Neural cell (in vitro differentiated cells): ENCODE measurements at regions not wholly inside any gene's neighbourhood (a gene's known extent, or its start where the extent isn't known, plus 50 kb on each side); places are given as distances from the start of the nearest gene placed in this dataset.

Experiments
- H2AFZ ChIP-seq: fragments of 200-600, 300-800 bp; sonication (generic), shearing (Covaris generic); 2 replicates; pipeline ENCODE4 v1.6.0; 2014; ENCODE audit warnings: low read depth, mild to moderate bottlenecking, antibody characterized with exemption, low read length, moderate library complexity
- H3F3A ChIP-seq: fragments of 200-600 bp; shearing (Covaris generic); 2 replicates; pipeline ENCODE4 v1.6.1; 2016; ENCODE audit warnings: mild to moderate bottlenecking, moderate library complexity, mixed read lengths, antibody characterized with exemption, low read length; ENCODE audit not compliant: insufficient read depth, poor library complexity, severe bottlenecking
- H3K27ac ChIP-seq: fragments of 200-600, 300-800 bp; sonication (generic), shearing (Covaris generic); 2 replicates; pipeline ENCODE4 v1.5.1; 2014; ENCODE audit warnings: mild to moderate bottlenecking, low read length, moderate library complexity
- H3K27me3 ChIP-seq: fragments of 300-800, 200-600 bp; sonication (generic), shearing (Covaris generic); 2 replicates; pipeline ENCODE4 v1.6.0; 2014; ENCODE audit warnings: mild to moderate bottlenecking, low read depth, low read length, moderate library complexity; ENCODE audit not compliant: insufficient read depth
- H3K36me3 ChIP-seq: fragments of 300-800, 200-600 bp; sonication (generic), shearing (Covaris generic); 2 replicates; pipeline ENCODE4 v1.5.1; 2014; ENCODE audit warnings: mild to moderate bottlenecking, antibody characterized with exemption, low read length, moderate library complexity; ENCODE audit not compliant: insufficient read depth
- H3K4me2 ChIP-seq: fragments of 300-800, 200-600 bp; sonication (generic), shearing (Covaris generic); 2 replicates; pipeline ENCODE4 v1.6.0; 2014; ENCODE audit warnings: mild to moderate bottlenecking, low read length
- H3K4me3 ChIP-seq: fragments of 300-800, 200-600 bp; sonication (generic), shearing (Covaris generic); 2 replicates; pipeline ENCODE4 v1.5.1; 2014; ENCODE audit warnings: mild to moderate bottlenecking, low read length, moderate library complexity
- H3K79me2 ChIP-seq: fragments of 200-600 bp; shearing (Covaris generic); replicated peaks from 2 replicates; pipeline ENCODE4 v1.6.0; 2014; ENCODE audit warnings: mild to moderate bottlenecking, low read length, moderate library complexity; ENCODE audit not compliant: insufficient read depth
- H3K9ac ChIP-seq: fragments of 300-800, 200-600 bp; sonication (generic), shearing (Covaris generic); 2 replicates; pipeline ENCODE4 v1.6.1; 2016; ENCODE audit warnings: mild to moderate bottlenecking, low read length, mixed read lengths
- H3K9me2 ChIP-seq: fragments of 200-600 bp; shearing (Covaris generic); 2 replicates; pipeline ENCODE4 v1.6.1; 2016; ENCODE audit warnings: mild to moderate bottlenecking, low read length, mixed read lengths; ENCODE audit not compliant: insufficient read depth
- H3K9me3 ChIP-seq: fragments of 200-600, 300-800 bp; sonication (generic), shearing (Covaris generic); 2 replicates; pipeline ENCODE4 v1.6.1; 2016; ENCODE audit warnings: mild to moderate bottlenecking, mixed run types, low read length, moderate library complexity, mixed read lengths
- H4K20me1 ChIP-seq: fragments of 200-600 bp; shearing (Covaris generic); 2 replicates; pipeline ENCODE4 v1.6.1; 2016; ENCODE audit warnings: mild to moderate bottlenecking, mixed run types; ENCODE audit not compliant: insufficient read depth
- CTCF ChIP-seq: fragments of 450-650 bp; IDR thresholded peaks from 2 replicates; pipeline ENCODE4 v1.5.1; 2014; ENCODE audit warnings: antibody characterized with exemption, mild to moderate bottlenecking, moderate library complexity; ENCODE audit not compliant: poor library complexity, severe bottlenecking
- EP300 ChIP-seq: fragments of 450-650 bp; conservative IDR thresholded peaks from 2 replicates; pipeline ENCODE4 v1.6.1; 2014; ENCODE audit warnings: antibody characterized with exemption, mild to moderate bottlenecking, moderate library complexity; ENCODE audit not compliant: poor library complexity, severe bottlenecking
- EZH2 ChIP-seq: fragments of 200-600, 300-800 bp; shearing (Covaris generic), sonication (generic); IDR thresholded peaks from 2 replicates; pipeline ENCODE4 v1.6.1; 2014; ENCODE audit warnings: antibody characterized with exemption, low read length, borderline replicate concordance, mild to moderate bottlenecking; ENCODE audit not compliant: insufficient read depth, poor library complexity, severe bottlenecking
- MXI1 ChIP-seq: fragments of 450-650 bp; conservative IDR thresholded peaks from 2 replicates; pipeline ENCODE4 v1.6.1; 2014; ENCODE audit warnings: antibody characterized with exemption, mild to moderate bottlenecking; ENCODE audit not compliant: poor library complexity, severe bottlenecking
- POLR2AphosphoS5 ChIP-seq: IDR thresholded peaks from 2 replicates; pipeline ENCODE4 v1.6.1; 2012
- RAD21 ChIP-seq: fragments of 450-650 bp; conservative IDR thresholded peaks from 2 replicates; pipeline ENCODE4 v1.6.1; 2014; ENCODE audit warnings: antibody characterized with exemption, mild to moderate bottlenecking, moderate library complexity
- REST ChIP-seq: IDR thresholded peaks from 2 replicates; pipeline ENCODE4 v1.6.1; 2012; ENCODE audit warnings: borderline replicate concordance
- SMC3 ChIP-seq: fragments of 450-650 bp; conservative IDR thresholded peaks from 2 replicates; pipeline ENCODE4 v1.6.1; 2014; ENCODE audit warnings: antibody characterized with exemption, mild to moderate bottlenecking, moderate library complexity; ENCODE audit not compliant: poor library complexity
- TAF1 ChIP-seq: IDR thresholded peaks from 2 replicates; pipeline ENCODE4 v1.6.1; 2012; ENCODE audit warnings: low read depth

GRCh38 chr14:53758141-53758540 lies 198.5 kb downstream of the BMP4 start:
- Histone ChIP-seq H3K79me2 (no peaks in the 10 kb centered on the region), H3F3A (no peaks in the 10 kb centered on the region), H3K27me3 (no peaks in the 10 kb centered on the region), H4K20me1 (no peaks in the 10 kb centered on the region), H3K4me3 (no peak overlapping the region), H3K9me3 (no peaks in the 10 kb centered on the region), H2AFZ (no peak overlapping the region), H3K9ac (no peak overlapping the region), H3K27ac (no peak overlapping the region), H3K9me2 (no peaks in the 10 kb centered on the region), H3K36me3 (no peaks in the 10 kb centered on the region), H3K4me2 (no peak overlapping the region)
- TF ChIP-seq EZH2 (no peak), EP300 (no peak), TAF1 (no peak), MXI1 (no peak), POLR2AphosphoS5 (no peak), CTCF (no peak), RAD21 (no peak)

GRCh38 chr14:53757732-53758131 lies 198.9 kb downstream of the BMP4 start:
- Histone ChIP-seq H3K4me3 (no peak overlapping the region), H2AFZ (no peak overlapping the region), H3K9ac (no peak overlapping the region), H3K9me2 (no peaks in the 10 kb centered on the region), H4K20me1 (no peaks in the 10 kb centered on the region), H3K36me3 (no peaks in the 10 kb centered on the region), H3K9me3 (no peaks in the 10 kb centered on the region), H3K27me3 (no peaks in the 10 kb centered on the region), H3K79me2 (no peaks in the 10 kb centered on the region), H3F3A (no peaks in the 10 kb centered on the region), H3K4me2 (no peak overlapping the region), H3K27ac (no peak overlapping the region)
- TF ChIP-seq CTCF (no peak), EZH2 (no peak), SMC3 (no peak), POLR2AphosphoS5 (no peak), EP300 (no peak), RAD21 (no peak), TAF1 (no peak), MXI1 (no peak), REST (no peak)
